ENCODE measurements at regions not wholly inside any gene's neighbourhood (a gene's known extent, or its start where the extent isn't known, plus 50 kb on each side); places are given as distances from the start of the nearest gene placed in this dataset.

DNA sequence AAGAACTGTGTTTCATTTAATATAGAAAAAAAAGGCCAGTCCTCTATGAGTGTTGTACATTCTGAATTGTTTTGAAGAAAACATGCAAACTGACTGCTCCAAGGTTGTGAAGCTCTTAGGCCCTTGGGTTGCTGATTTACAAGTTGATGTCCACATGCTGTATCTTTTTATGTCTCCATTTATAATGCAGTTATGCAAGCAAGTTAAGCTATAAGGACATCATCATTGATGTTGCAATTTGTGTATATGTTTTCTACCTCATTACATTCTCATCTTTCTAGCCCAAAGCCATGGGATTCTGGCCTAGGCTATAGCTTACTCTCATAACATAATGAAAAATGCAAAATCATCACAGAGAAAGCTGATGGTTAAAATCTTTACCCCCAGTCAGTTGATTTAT, 245.7 kb upstream of the AGTR1 start:
- Histone ChIP-seq H3K27ac (ENCODE audit: low read length) (no peak overlapping the region), H3K9ac (ENCODE audit: low read depth, low read length) (no peak overlapping the region), H3K9me3 (ENCODE audit: insufficient read depth, low read depth, low read length) (no peaks in the 10 kb centered on the region), H3K27me3 (ENCODE audit: insufficient read depth, low read length) (no peaks in the 10 kb centered on the region), H3K4me1 (ENCODE audit: insufficient read depth, low read length) (no peaks in the 10 kb centered on the region), H3K4me3 (ENCODE audit: low read length) (no peak overlapping the region), H3K36me3 (ENCODE audit: insufficient read depth, low read depth, low read length) (no peaks in the 10 kb centered on the region)

- Histone ChIP-seq H3K27ac (ENCODE audit: low read length) (no peak overlapping the region), H3K4me1 (ENCODE audit: insufficient read depth, low read length) (no peaks in the 10 kb centered on the region), H3K4me3 (ENCODE audit: low read length) (no peak overlapping the region), H3K36me3 (ENCODE audit: insufficient read depth, low read depth, low read length) (no peaks in the 10 kb centered on the region), H3K9ac (ENCODE audit: low read depth, low read length) (no peak overlapping the region), H3K9me3 (ENCODE audit: insufficient read depth, low read depth, low read length) (no peaks in the 10 kb centered on the region), H3K27me3 (ENCODE audit: insufficient read depth, low read length) (no peaks in the 10 kb centered on the region)
Observed at GRCh38 chr3:148453781-148454191, 243.9 kb upstream of the AGTR1 start.

DNA sequence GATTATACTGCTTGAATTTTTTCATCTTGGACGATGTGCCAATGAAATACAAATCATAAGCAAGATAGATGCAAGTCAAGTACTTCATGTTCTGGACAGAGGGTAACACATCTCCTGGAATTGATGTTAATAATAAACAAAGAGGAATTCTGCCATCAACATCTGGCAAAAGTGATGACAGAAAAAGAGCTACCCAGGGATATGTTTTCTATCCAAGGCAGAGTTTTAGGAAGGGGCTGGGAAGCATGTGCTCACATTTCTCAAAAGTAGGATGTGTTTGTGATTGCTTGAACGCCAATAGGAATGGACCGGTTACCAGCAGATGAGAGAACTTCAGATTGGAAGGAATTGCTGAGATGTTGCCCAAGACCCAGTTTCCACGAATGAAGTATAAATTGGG, 242.6 kb upstream of the AGTR1 start:
- Histone ChIP-seq H3K36me3 (ENCODE audit: insufficient read depth, low read depth, low read length) (no peaks in the 10 kb centered on the region), H3K4me1 (ENCODE audit: insufficient read depth, low read length) (no peaks in the 10 kb centered on the region), H3K9ac (ENCODE audit: low read depth, low read length) (no peak overlapping the region), H3K27me3 (ENCODE audit: insufficient read depth, low read length) (no peaks in the 10 kb centered on the region), H3K9me3 (ENCODE audit: insufficient read depth, low read depth, low read length) (peaks cover 7% of the 10 kb centered on the region; the same call in 1 of the 2 replicates), H3K4me3 (ENCODE audit: low read length) (no peak overlapping the region), H3K27ac (ENCODE audit: low read length) (no peak overlapping the region)

DNA sequence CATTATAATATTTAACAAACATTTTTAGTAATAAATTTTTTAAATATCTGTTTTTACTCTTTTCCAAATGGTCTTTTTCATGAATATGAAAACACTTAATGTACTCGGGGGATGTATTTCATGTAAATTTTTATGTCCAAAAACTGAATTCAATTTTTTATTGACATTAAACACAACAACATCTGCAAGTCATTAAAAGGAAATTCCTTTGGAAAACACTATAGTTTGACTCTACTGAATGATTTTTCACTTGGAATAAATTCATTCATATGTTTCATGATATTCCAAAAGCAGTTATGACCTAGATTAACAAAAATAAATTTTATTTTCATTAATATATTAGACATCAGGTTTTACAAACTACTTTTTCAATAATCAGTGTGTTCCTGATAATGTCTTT, 239.8 kb upstream of the AGTR1 start:
- Histone ChIP-seq H3K9me3 (ENCODE audit: insufficient read depth, low read depth, low read length) (peaks cover 9% of the 10 kb centered on the region; the same call in 1 of the 2 replicates), H3K27ac (ENCODE audit: low read length) (no peak overlapping the region), H3K9ac (ENCODE audit: low read depth, low read length) (no peak overlapping the region), H3K36me3 (ENCODE audit: insufficient read depth, low read depth, low read length) (no peaks in the 10 kb centered on the region), H3K4me3 (ENCODE audit: low read length) (no peak overlapping the region), H3K4me1 (ENCODE audit: insufficient read depth, low read length) (no peaks in the 10 kb centered on the region), H3K27me3 (ENCODE audit: insufficient read depth, low read length) (no peaks in the 10 kb centered on the region)

GRCh38 chr3:148459931-148460513, 237.7 kb upstream of the AGTR1 start:
- Histone ChIP-seq H3K4me3 (ENCODE audit: low read length) (no peak overlapping the region), H3K4me1 (ENCODE audit: insufficient read depth, low read length) (no peaks in the 10 kb centered on the region), H3K9ac (ENCODE audit: low read depth, low read length) (no peak overlapping the region), H3K9me3 (ENCODE audit: insufficient read depth, low read depth, low read length) (peaks cover 9% of the 10 kb centered on the region; the same call in 1 of the 2 replicates), H3K27ac (ENCODE audit: low read length) (no peak overlapping the region), H3K27me3 (ENCODE audit: insufficient read depth, low read length) (no peaks in the 10 kb centered on the region), H3K36me3 (ENCODE audit: insufficient read depth, low read depth, low read length) (no peaks in the 10 kb centered on the region)

GRCh38 chr3:148460686-148461085, 237.0 kb upstream of the AGTR1 start:
- no peak overlapping the region for H3K9ac ChIP-seq (ENCODE audit: low read depth, low read length)
- no peaks in the 10 kb centered on the region for H3K27me3 ChIP-seq (ENCODE audit: insufficient read depth, low read length)
- no peak overlapping the region for H3K27ac ChIP-seq (ENCODE audit: low read length)
- H3K4me3 ChIP-seq (ENCODE audit: low read length) = no peak overlapping the region
- H3K36me3 ChIP-seq (ENCODE audit: insufficient read depth, low read depth, low read length) = no peaks in the 10 kb centered on the region
- peaks cover 9% of the 10 kb centered on the region; the same call in 1 of the 2 replicates for H3K9me3 ChIP-seq (ENCODE audit: insufficient read depth, low read depth, low read length)
- H3K4me1 ChIP-seq (ENCODE audit: insufficient read depth, low read length) = no peaks in the 10 kb centered on the region

DNA sequence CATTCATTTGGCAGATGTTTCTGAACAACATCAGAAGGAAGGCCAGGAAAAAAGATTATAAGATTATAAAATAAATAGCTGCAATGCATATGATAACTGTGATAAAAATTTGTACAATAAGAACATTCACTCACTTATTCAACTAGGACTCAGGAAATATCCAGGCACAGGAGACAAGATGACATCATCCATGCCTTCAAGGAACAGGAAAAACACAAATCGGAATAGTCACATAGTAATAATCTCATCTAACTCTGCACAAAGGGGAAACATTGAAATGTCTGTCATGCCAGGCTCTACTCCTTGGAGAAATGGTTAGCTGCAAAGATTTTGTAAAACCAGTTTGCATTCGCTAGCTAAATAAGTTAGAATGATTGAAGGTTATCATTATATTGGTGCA, 233.5 kb upstream of the AGTR1 start:
- no peaks in the 10 kb centered on the region for H3K27me3 ChIP-seq (ENCODE audit: insufficient read depth, low read length)
- H3K9me3 ChIP-seq (ENCODE audit: insufficient read depth, low read depth, low read length) = peaks cover 5% of the 10 kb centered on the region; the same call in 1 of the 2 replicates
- peaks cover 5% of the 10 kb centered on the region; the same call in 1 of the 2 replicates for H3K4me1 ChIP-seq (ENCODE audit: insufficient read depth, low read length)
- H3K36me3 ChIP-seq (ENCODE audit: insufficient read depth, low read depth, low read length) = no peaks in the 10 kb centered on the region
- no peak overlapping the region for H3K4me3 ChIP-seq (ENCODE audit: low read length)
- no peak overlapping the region for H3K9ac ChIP-seq (ENCODE audit: low read depth, low read length)
- H3K27ac ChIP-seq (ENCODE audit: low read length) = no peak overlapping the region

GRCh38 chr3:148466143-148466542, 231.6 kb upstream of the AGTR1 start:
- no peaks in the 10 kb centered on the region for H3K9me3 ChIP-seq (ENCODE audit: insufficient read depth, low read depth, low read length)
- H3K36me3 ChIP-seq (ENCODE audit: insufficient read depth, low read depth, low read length) = no peaks in the 10 kb centered on the region
- H3K27ac ChIP-seq (ENCODE audit: low read length) = no peak overlapping the region
- H3K4me3 ChIP-seq (ENCODE audit: low read length) = no peak overlapping the region
- H3K27me3 ChIP-seq (ENCODE audit: insufficient read depth, low read length) = no peaks in the 10 kb centered on the region
- H3K9ac ChIP-seq (ENCODE audit: low read depth, low read length) = peak overlapping the region; percentile 13; the same call in 1 of the 2 replicates
- peaks cover 5% of the 10 kb centered on the region; the same call in 1 of the 2 replicates for H3K4me1 ChIP-seq (ENCODE audit: insufficient read depth, low read length)

DNA sequence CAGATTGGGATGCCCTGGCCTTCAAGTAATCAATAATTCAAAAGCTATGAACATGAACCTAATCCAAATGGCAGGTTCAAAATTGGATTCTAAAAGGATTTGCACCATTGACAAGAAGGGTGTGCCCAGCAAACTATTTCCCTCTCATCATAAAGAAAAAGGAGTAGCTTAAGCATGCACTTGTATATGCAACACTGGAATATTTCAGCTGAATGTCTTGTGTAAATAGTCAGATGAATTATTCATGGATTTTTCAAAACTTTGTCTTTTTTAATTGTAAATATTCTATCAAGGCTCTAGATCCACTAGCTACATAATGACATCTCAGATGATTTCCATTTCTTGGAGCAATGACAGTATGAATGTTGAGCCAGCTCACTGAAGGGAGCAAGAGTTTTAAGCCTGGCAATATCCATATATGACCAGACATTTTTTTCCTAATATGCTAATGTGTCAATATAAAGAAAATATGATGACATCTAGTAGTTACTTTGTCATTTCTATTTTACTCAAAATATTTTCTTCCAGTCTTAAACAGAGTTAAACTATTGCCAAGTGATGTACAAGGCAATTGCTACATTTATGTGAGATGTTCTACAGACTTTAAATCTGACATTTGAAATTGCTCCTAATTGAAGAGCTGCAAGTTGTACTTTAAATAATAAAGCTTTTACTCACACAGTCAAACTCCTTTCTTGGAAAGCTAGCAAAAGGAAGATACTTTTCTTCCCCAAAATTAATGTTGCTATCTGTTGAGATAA, 230.5 kb upstream of the AGTR1 start:
- no peak overlapping the region for H3K4me3 ChIP-seq (ENCODE audit: low read length)
- H3K27ac ChIP-seq (ENCODE audit: low read length) = no peak overlapping the region
- H3K9me3 ChIP-seq (ENCODE audit: insufficient read depth, low read depth, low read length) = no peaks in the 10 kb centered on the region
- H3K9ac ChIP-seq (ENCODE audit: low read depth, low read length) = no peak overlapping the region
- peaks cover 5% of the 10 kb centered on the region; the same call in 1 of the 2 replicates for H3K4me1 ChIP-seq (ENCODE audit: insufficient read depth, low read length)
- no peaks in the 10 kb centered on the region for H3K36me3 ChIP-seq (ENCODE audit: insufficient read depth, low read depth, low read length)
- no peaks in the 10 kb centered on the region for H3K27me3 ChIP-seq (ENCODE audit: insufficient read depth, low read length)

DNA sequence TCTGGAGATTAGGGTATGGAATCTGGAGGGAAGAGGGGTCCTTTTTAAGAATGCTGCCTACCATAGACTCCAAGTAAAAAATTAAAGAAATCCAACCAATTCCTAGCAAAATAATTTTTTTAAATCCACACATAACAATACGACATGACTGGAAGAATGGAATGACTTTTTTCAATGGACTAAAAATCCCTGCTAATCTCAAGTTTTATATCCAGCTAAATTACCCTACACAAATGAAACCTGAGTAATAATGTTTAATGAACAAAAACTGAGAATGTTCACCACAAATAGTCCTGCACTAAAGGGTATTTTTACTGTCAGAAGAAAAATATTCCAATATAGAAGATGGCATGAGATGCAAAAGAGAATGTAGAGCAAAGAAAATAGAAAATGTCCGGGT, 220.3 kb upstream of the AGTR1 start:
- Histone ChIP-seq H3K9me3 (ENCODE audit: insufficient read depth, low read depth, low read length) (no peaks in the 10 kb centered on the region), H3K36me3 (ENCODE audit: insufficient read depth, low read depth, low read length) (no peaks in the 10 kb centered on the region), H3K4me3 (ENCODE audit: low read length) (no peak overlapping the region), H3K27me3 (ENCODE audit: insufficient read depth, low read length) (no peaks in the 10 kb centered on the region), H3K4me1 (ENCODE audit: insufficient read depth, low read length) (no peaks in the 10 kb centered on the region), H3K9ac (ENCODE audit: low read depth, low read length) (no peak overlapping the region), H3K27ac (ENCODE audit: low read length) (no peak overlapping the region)

DNA sequence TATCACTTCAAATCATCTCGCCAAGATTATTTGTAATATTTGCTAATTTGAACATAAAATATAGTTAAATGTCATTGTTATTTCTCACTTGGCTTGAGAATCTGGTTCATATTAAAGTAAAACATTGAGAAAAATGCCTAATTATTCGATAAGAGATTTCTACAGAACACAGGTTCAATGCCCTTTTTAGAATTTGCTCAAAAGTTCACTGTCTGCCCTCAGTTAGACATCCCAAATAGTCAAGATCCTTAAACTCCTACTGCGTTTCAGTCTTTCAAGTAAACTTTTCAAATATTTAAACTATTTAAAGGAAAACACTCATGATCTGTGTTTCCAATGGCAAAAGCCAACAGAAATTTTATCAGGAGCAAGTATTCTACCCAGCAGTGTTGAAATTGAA, 204.1 kb upstream of the AGTR1 start:
- Histone ChIP-seq H3K27me3 (ENCODE audit: insufficient read depth, low read length) (no peaks in the 10 kb centered on the region), H3K36me3 (ENCODE audit: insufficient read depth, low read depth, low read length) (no peaks in the 10 kb centered on the region), H3K27ac (ENCODE audit: low read length) (no peak overlapping the region), H3K4me3 (ENCODE audit: low read length) (no peak overlapping the region), H3K9ac (ENCODE audit: low read depth, low read length) (no peak overlapping the region), H3K9me3 (ENCODE audit: insufficient read depth, low read depth, low read length) (no peaks in the 10 kb centered on the region; the same call in 1 of the 2 replicates), H3K4me1 (ENCODE audit: insufficient read depth, low read length) (no peaks in the 10 kb centered on the region)

DNA sequence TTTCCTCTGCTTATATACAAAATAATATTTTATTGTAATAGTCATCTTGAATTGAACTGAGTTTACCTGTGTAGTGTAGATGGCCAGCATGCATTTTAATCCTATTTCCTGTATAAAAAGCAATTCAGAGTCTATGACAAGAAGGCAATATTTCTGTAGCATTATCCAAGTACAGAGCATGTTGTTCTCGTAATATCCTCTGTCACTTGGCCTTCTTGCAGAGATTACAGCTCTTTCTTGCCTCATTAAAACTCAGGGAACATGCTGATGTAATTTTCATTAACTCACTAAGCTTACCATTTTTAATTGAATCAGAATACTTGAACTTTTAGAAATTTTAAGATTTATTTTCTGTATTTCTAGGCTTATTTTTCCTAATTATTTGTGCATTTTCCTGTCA, 203.3 kb upstream of the AGTR1 start:
- Histone ChIP-seq H3K27me3 (ENCODE audit: insufficient read depth, low read length) (no peaks in the 10 kb centered on the region), H3K4me1 (ENCODE audit: insufficient read depth, low read length) (no peaks in the 10 kb centered on the region), H3K9me3 (ENCODE audit: insufficient read depth, low read depth, low read length) (no peaks in the 10 kb centered on the region; the same call in 1 of the 2 replicates), H3K4me3 (ENCODE audit: low read length) (no peak overlapping the region), H3K27ac (ENCODE audit: low read length) (no peak overlapping the region), H3K36me3 (ENCODE audit: insufficient read depth, low read depth, low read length) (no peaks in the 10 kb centered on the region), H3K9ac (ENCODE audit: low read depth, low read length) (no peak overlapping the region)

Data from iPS-20b (cell line).